OCI-LY7 (cell line): ENCODE measurements at regions not wholly inside any gene's neighbourhood (a gene's known extent, or its start where the extent isn't known, plus 50 kb on each side); places are given as distances from the start of the nearest gene placed in this dataset.

Experiments
- BruUV-seq: library from RNA; stranded (reverse); fragments of 400-500 nt; replicated peaks from 2 replicates; lab custom pipeline; 2021; lab: Mats Ljungman, UMichigan
- CTCF ChIA-PET: fragments of 300-600 bp; sonication (Branson Sonifier 250); formaldehyde crosslinking; loops from one replicate; lab custom pipeline; 2022; ENCODE audit warnings: antibody characterized with exemption; ENCODE audit not compliant: unreplicated experiment; lab: Charles Lee
- POLR2A ChIA-PET: fragments of 300-600 bp; sonication (Branson Sonifier 250); formaldehyde crosslinking; loops from one replicate; lab custom pipeline; 2022; ENCODE audit warnings: antibody characterized with exemption; lab: Charles Lee
- DNase-seq: peaks from one replicate; pipeline ENCODE4 v3.0.0-alpha.2; 2015; ENCODE audit warnings: low spot score
- H2AFZ ChIP-seq: fragments of 200-600 bp; sonication (generic), shearing (Covaris generic); 2 replicates; pipeline ENCODE4 v1.6.1; 2014; ENCODE audit warnings: mild to moderate bottlenecking, antibody characterized with exemption, low read length, moderate library complexity
- H3K27ac ChIP-seq: fragments of 200-600 bp; sonication (generic); 2 replicates; pipeline ENCODE4 v1.5.1; 2014; ENCODE audit warnings: mixed run types, low read depth, mild to moderate bottlenecking, moderate library complexity, low read length, inconsistent platforms; ENCODE audit not compliant: poor library complexity, severe bottlenecking
- H3K36me3 ChIP-seq: fragments of 200-600 bp; sonication (generic); 2 replicates; pipeline ENCODE4 v1.6.1; 2014; ENCODE audit warnings: mild to moderate bottlenecking, antibody characterized with exemption, low read length, moderate library complexity, mixed read lengths; ENCODE audit not compliant: insufficient read depth
- H3K4me1 ChIP-seq: fragments of 200-600 bp; sonication (generic); 2 replicates; pipeline ENCODE4 v1.5.1; 2014; ENCODE audit warnings: mild to moderate bottlenecking, low read length; ENCODE audit not compliant: insufficient read depth, poor library complexity, severe bottlenecking
- H3K4me2 ChIP-seq: fragments of 200-600 bp; sonication (generic); 2 replicates; pipeline ENCODE4 v1.6.1; 2014; ENCODE audit warnings: mild to moderate bottlenecking, low read length
- H3K4me3 ChIP-seq: fragments of 200-600 bp; sonication (generic); 2 replicates; pipeline ENCODE4 v1.5.1; 2014; ENCODE audit warnings: mild to moderate bottlenecking, low read depth, low read length; ENCODE audit not compliant: poor library complexity, severe bottlenecking
- H3K79me2 ChIP-seq: fragments of 200-600 bp; sonication (generic); 2 replicates; pipeline ENCODE4 v1.6.1; 2016; ENCODE audit warnings: low read depth, mild to moderate bottlenecking, low read length, moderate library complexity, mixed read lengths; ENCODE audit not compliant: insufficient read depth
- H3K9me2 ChIP-seq: fragments of 200-600 bp; sonication (generic); 2 replicates; pipeline ENCODE4 v1.6.1; 2016; ENCODE audit warnings: mild to moderate bottlenecking, low read length, mixed read lengths; ENCODE audit not compliant: insufficient read depth
- H3K9me3 ChIP-seq: fragments of 200-600 bp; sonication (generic); 2 replicates; pipeline ENCODE4 v1.6.1; 2014; ENCODE audit warnings: mild to moderate bottlenecking, mixed run types, low read length, mixed read lengths
- H4K20me1 ChIP-seq: fragments of 200-600 bp; sonication (generic); 2 replicates; pipeline ENCODE4 v1.6.1; 2014; ENCODE audit warnings: mild to moderate bottlenecking, antibody characterized with exemption, low read length, moderate library complexity, mixed read lengths; ENCODE audit not compliant: insufficient read depth
- EZH2phosphoT487 ChIP-seq: fragments of 200-600 bp; sonication (generic); IDR thresholded peaks from 2 replicates; pipeline ENCODE4 v1.6.1; 2018; ENCODE audit warnings: low read depth, borderline replicate concordance, mild to moderate bottlenecking, mixed run types, antibody characterized with exemption, low read length, moderate library complexity, mixed read lengths
- intact Hi-C: fragments of 100-400 bp; cut with micrococcal nuclease; formaldehyde crosslinking; loops from one replicate; pipeline ENCODE4 v1.10.0; 2022; ENCODE audit not compliant: unreplicated experiment
- TF ChIP-seq, protein P1 (sequence below): fragments of 200-600 bp; sonication (generic); conservative IDR thresholded peaks from 2 replicates; pipeline ENCODE4 v1.5.1; 2014; ENCODE audit warnings: mild to moderate bottlenecking, antibody characterized with exemption, low read length, moderate library complexity, mixed read lengths

GRCh38 chr6:140071601-140072062, 697.2 kb upstream of the CITED2 start:
- ChIA-PET CTCF (no interaction called here), POLR2A (no interaction called here)
- no peaks in the 10 kb centered on the region for H3K9me3 ChIP-seq
- no peak overlapping the region for H3K4me3 ChIP-seq
- no peaks in the 10 kb centered on the region for H3K4me1 ChIP-seq
- H3K9me2 ChIP-seq: no peaks in the 10 kb centered on the region
- H3K36me3 ChIP-seq: no peaks in the 10 kb centered on the region
- no peak for DNase-seq
- no peaks in the 10 kb centered on the region for H3K79me2 ChIP-seq
- BruUV-seq: no TSS peak
- intact Hi-C loops: no loop called here
- no peak overlapping the region for H3K4me2 ChIP-seq
- no peak for TF ChIP-seq EZH2phosphoT487
- TF ChIP-seq, protein P1, sequence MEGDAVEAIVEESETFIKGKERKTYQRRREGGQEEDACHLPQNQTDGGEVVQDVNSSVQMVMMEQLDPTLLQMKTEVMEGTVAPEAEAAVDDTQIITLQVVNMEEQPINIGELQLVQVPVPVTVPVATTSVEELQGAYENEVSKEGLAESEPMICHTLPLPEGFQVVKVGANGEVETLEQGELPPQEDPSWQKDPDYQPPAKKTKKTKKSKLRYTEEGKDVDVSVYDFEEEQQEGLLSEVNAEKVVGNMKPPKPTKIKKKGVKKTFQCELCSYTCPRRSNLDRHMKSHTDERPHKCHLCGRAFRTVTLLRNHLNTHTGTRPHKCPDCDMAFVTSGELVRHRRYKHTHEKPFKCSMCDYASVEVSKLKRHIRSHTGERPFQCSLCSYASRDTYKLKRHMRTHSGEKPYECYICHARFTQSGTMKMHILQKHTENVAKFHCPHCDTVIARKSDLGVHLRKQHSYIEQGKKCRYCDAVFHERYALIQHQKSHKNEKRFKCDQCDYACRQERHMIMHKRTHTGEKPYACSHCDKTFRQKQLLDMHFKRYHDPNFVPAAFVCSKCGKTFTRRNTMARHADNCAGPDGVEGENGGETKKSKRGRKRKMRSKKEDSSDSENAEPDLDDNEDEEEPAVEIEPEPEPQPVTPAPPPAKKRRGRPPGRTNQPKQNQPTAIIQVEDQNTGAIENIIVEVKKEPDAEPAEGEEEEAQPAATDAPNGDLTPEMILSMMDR: no peak
- no peak overlapping the region for H2AFZ ChIP-seq
- H3K27ac ChIP-seq: no peak overlapping the region
- H4K20me1 ChIP-seq: no peaks in the 10 kb centered on the region

- Histone ChIP-seq H2AFZ (no peak overlapping the region), H3K4me3 (no peak overlapping the region), H3K9me2 (no peaks in the 10 kb centered on the region), H3K4me2 (no peak overlapping the region), H3K36me3 (no peaks in the 10 kb centered on the region), H4K20me1 (no peaks in the 10 kb centered on the region), H3K4me1 (no peaks in the 10 kb centered on the region), H3K79me2 (no peaks in the 10 kb centered on the region), H3K27ac (no peak overlapping the region), H3K9me3 (no peaks in the 10 kb centered on the region)
- POLR2A ChIA-PET: no interaction called here
- intact Hi-C loops: no loop called here
- no TSS peak for BruUV-seq
- no peak for TF ChIP-seq EZH2phosphoT487
- TF ChIP-seq, protein P1: no peak
- CTCF ChIA-PET: no interaction called here
- DNase-seq: no peak
Observed at GRCh38 chr6:140070846-140071473, 696.5 kb upstream of the CITED2 start.

GRCh38 chr6:140069576-140069975, 695.1 kb upstream of the CITED2 start:
- Histone ChIP-seq H4K20me1 (no peaks in the 10 kb centered on the region), H3K36me3 (no peaks in the 10 kb centered on the region), H3K9me3 (no peaks in the 10 kb centered on the region), H2AFZ (no peak overlapping the region), H3K4me2 (no peak overlapping the region), H3K79me2 (no peaks in the 10 kb centered on the region), H3K4me3 (no peak overlapping the region), H3K27ac (no peak overlapping the region), H3K4me1 (no peaks in the 10 kb centered on the region), H3K9me2 (no peaks in the 10 kb centered on the region)
- ChIA-PET CTCF (no interaction called here), POLR2A (no interaction called here)
- intact Hi-C loops: no loop called here
- BruUV-seq: no TSS peak
- no peak for DNase-seq
- no peak for TF ChIP-seq EZH2phosphoT487
- TF ChIP-seq, protein P1: no peak
